Progenitor cell of endocrine pancreas (in vitro differentiated cells): ENCODE measurements at regions not wholly inside any gene's neighbourhood (a gene's known extent, or its start where the extent isn't known, plus 50 kb on each side); places are given as distances from the start of the nearest gene placed in this dataset.

Experiments
- DNase-seq: peaks from one replicate; pipeline ENCODE4 v3.0.0; 2021; ENCODE audit warnings: low spot score; ENCODE audit not compliant: unreplicated experiment
- H3K27ac Mint-ChIP-seq: 2 replicates; pipeline ENCODE4 v1.8.0; 2021; ENCODE audit warnings: mild to moderate bottlenecking, moderate library complexity, mixed read lengths
- H3K27me3 Mint-ChIP-seq: 2 replicates; pipeline ENCODE4 v1.8.0; 2021; ENCODE audit warnings: mixed read lengths
- H3K36me3 Mint-ChIP-seq: 2 replicates; pipeline ENCODE4 v1.8.0; 2022; ENCODE audit warnings: mixed read lengths; ENCODE audit not compliant: insufficient read depth
- H3K4me1 Mint-ChIP-seq: 2 replicates; pipeline ENCODE4 v1.8.0; 2021; ENCODE audit warnings: low read depth, mixed read lengths
- H3K4me3 Mint-ChIP-seq: 2 replicates; pipeline ENCODE4 v1.8.0; 2021; ENCODE audit warnings: low read depth, mild to moderate bottlenecking, moderate library complexity, mixed read lengths
- H3K9me3 Mint-ChIP-seq: 2 replicates; pipeline ENCODE4 v1.8.0; 2021; ENCODE audit warnings: low read depth, mixed read lengths
- CTCF ChIP-seq: fragments of 200-600 bp; sonication (generic); IDR thresholded peaks from one replicate; pipeline ENCODE4 v1.5.0; 2021; ENCODE audit warnings: antibody characterized with exemption, mild to moderate bottlenecking; ENCODE audit not compliant: unreplicated experiment

DNA sequence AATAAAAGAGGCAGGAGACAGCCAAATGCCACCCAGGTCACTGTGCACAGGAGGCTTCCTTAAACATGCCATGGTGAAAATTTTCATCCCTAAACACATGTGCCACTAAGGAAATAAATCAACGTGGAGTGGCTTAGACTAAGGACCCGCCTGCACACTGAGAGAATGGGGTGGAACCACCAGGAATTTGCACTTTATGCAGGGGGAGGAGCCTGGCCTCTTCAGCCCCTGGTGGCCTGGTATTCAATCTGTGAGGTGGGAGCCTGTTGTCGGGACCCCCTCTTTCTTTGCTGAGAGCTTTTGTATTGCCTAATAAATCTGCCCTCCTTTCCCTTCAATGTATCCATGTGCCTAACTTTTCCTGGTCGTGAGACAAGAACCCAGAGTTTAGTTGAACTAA, 204.6 kb upstream of the NRP1 start:
- Mint-ChIP-seq H3K27me3 (peaks cover 5% of the 10 kb centered on the region), H3K4me1 (no peaks in the 10 kb centered on the region), H3K9me3 (peaks cover 9% of the 10 kb centered on the region), H3K27ac (no peak overlapping the region), H3K36me3 (no peaks in the 10 kb centered on the region), H3K4me3 (no peak overlapping the region)
- TF ChIP-seq CTCF: no peak
- no peak for DNase-seq

- TF ChIP-seq CTCF: no peak
- H3K27me3 Mint-ChIP-seq: peaks cover 7% of the 10 kb centered on the region
- H3K36me3 Mint-ChIP-seq: no peaks in the 10 kb centered on the region
- H3K4me1 Mint-ChIP-seq: no peaks in the 10 kb centered on the region
- DNase-seq: no peak
- H3K9me3 Mint-ChIP-seq: no peaks in the 10 kb centered on the region
- no peak overlapping the region for H3K27ac Mint-ChIP-seq
- no peak overlapping the region for H3K4me3 Mint-ChIP-seq
Measured at GRCh38 chr10:33537066-33537465, 202.6 kb upstream of the NRP1 start.

- Mint-ChIP-seq H3K4me3 (no peak overlapping the region), H3K9me3 (no peaks in the 10 kb centered on the region), H3K27me3 (peaks cover 2% of the 10 kb centered on the region), H3K4me1 (no peaks in the 10 kb centered on the region), H3K27ac (no peak overlapping the region), H3K36me3 (no peaks in the 10 kb centered on the region)
- TF ChIP-seq CTCF: no peak
- no peak for DNase-seq
Measured at GRCh38 chr10:33536508-33536907, 202.0 kb upstream of the NRP1 start.

- H3K27me3 Mint-ChIP-seq: peaks cover 2% of the 10 kb centered on the region
- no peak for DNase-seq
- H3K27ac Mint-ChIP-seq: no peak overlapping the region
- H3K9me3 Mint-ChIP-seq: no peaks in the 10 kb centered on the region
- no peak overlapping the region for H3K4me3 Mint-ChIP-seq
- TF ChIP-seq CTCF: no peak
- no peaks in the 10 kb centered on the region for H3K4me1 Mint-ChIP-seq
- H3K36me3 Mint-ChIP-seq: no peaks in the 10 kb centered on the region
Measured at GRCh38 chr10:33535866-33536265, 201.4 kb upstream of the NRP1 start.

DNA sequence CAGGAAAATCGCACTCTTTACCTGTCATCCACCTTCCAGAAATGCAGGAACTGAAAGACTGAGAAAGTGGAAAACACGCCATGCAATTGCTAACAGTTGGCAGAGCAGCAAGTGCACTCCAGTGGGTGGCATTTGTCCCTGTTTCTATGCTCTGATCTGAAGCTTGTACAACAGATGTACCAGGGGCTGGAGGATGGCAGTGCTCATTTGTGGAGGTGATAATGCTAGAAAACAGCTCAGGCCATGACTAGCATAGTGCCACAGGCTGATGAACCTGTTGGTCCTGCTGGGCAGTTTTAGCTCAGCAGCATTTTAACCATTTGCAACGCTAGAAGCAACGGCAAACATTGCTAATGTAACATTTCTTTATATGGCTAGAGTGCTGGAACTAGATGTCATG, 199.9 kb upstream of the NRP1 start:
- Mint-ChIP-seq H3K36me3 (peaks cover 3% of the 10 kb centered on the region), H3K9me3 (peaks cover 7% of the 10 kb centered on the region)
- DNase-seq: no peak

More for the DNA sequence above, 199.9 kb upstream of the NRP1 start:
- TF ChIP-seq CTCF: no peak
- Mint-ChIP-seq H3K4me1 (no peaks in the 10 kb centered on the region), H3K27me3 (peaks cover 2% of the 10 kb centered on the region), H3K4me3 (no peak overlapping the region), H3K27ac (no peak overlapping the region)
